WTC11 (cell line): ENCODE measurements at regions not wholly inside any gene's neighbourhood (a gene's known extent, or its start where the extent isn't known, plus 50 kb on each side); places are given as distances from the start of the nearest gene placed in this dataset.

Experiments
- ATAC-seq: fragments of 200-7000 bp; cut with Tn5 transposase; 2 replicates; pipeline ENCODE4 v1.10.0; 2021; ENCODE audit warnings: mild to moderate bottlenecking, moderate library complexity
- CTCF ChIA-PET: fragments of 300-600 bp; sonication (Branson Sonifier 250); formaldehyde crosslinking; loops from one replicate; lab custom pipeline; 2021; ENCODE audit warnings: antibody characterized with exemption; lab: Charles Lee
- POLR2A ChIA-PET: fragments of 350-600 bp; sonication (Branson Sonifier 250); formaldehyde crosslinking; loops from one replicate; lab custom pipeline; 2021; ENCODE audit warnings: antibody characterized with exemption; lab: Charles Lee
- DNase-seq: peaks from one replicate; pipeline ENCODE4 v3.0.0; 2021; ENCODE audit warnings: low spot score
- H3K27ac Mint-ChIP-seq: 2 replicates; pipeline ENCODE4 v1.8.0; 2021; ENCODE audit warnings: mixed read lengths
- H3K27me3 Mint-ChIP-seq: 2 replicates; pipeline ENCODE4 v1.8.0; 2021; ENCODE audit warnings: low read depth, mild to moderate bottlenecking, moderate library complexity, mixed read lengths
- H3K36me3 Mint-ChIP-seq: 2 replicates; pipeline ENCODE4 v1.8.0; 2021; ENCODE audit warnings: mixed read lengths
- H3K4me1 Mint-ChIP-seq: 2 replicates; pipeline ENCODE4 v1.8.0; 2022; ENCODE audit warnings: mixed read lengths
- H3K4me3 Mint-ChIP-seq: 2 replicates; pipeline ENCODE4 v1.8.0; 2021; ENCODE audit warnings: mild to moderate bottlenecking, moderate library complexity, mixed read lengths
- H3K9me3 Mint-ChIP-seq: 2 replicates; pipeline ENCODE4 v1.8.0; 2021; ENCODE audit warnings: mixed read lengths
- AR ChIP-seq: fragments of 250-450 bp; sonication (Bioruptor Pico); IDR thresholded peaks from 2 replicates; pipeline ENCODE4 v1.9.0; 2021; ENCODE audit warnings: mild to moderate bottlenecking
- E2F5 ChIP-seq: sonication (generic); formaldehyde crosslinking; IDR thresholded peaks from 2 replicates; pipeline ENCODE4 v1.8.1; 2022; ENCODE audit warnings: mild to moderate bottlenecking, moderate library complexity, missing genetic modification reagents
- ETV6 ChIP-seq: sonication (generic); formaldehyde crosslinking; IDR thresholded peaks from 2 replicates; pipeline ENCODE4 v1.8.1; 2022; ENCODE audit warnings: mild to moderate bottlenecking, missing genetic modification reagents
- FOXK1 ChIP-seq: sonication (generic); formaldehyde crosslinking; IDR thresholded peaks from 2 replicates; pipeline ENCODE4 v1.8.0; 2022; ENCODE audit warnings: mild to moderate bottlenecking, moderate library complexity, missing genetic modification reagents
- FOXP1 ChIP-seq: sonication (generic); formaldehyde crosslinking; IDR thresholded peaks from 2 replicates; pipeline ENCODE4 v1.8.0; 2022; ENCODE audit warnings: missing genetic modification reagents, mild to moderate bottlenecking, moderate library complexity, borderline replicate concordance
- GABPB1 ChIP-seq: sonication (generic); formaldehyde crosslinking; IDR thresholded peaks from 2 replicates; pipeline ENCODE4 v1.8.1; 2023; ENCODE audit warnings: mild to moderate bottlenecking, missing genetic modification reagents
- JUN ChIP-seq: sonication (generic); formaldehyde crosslinking; IDR thresholded peaks from 2 replicates; pipeline ENCODE4 v1.8.0; 2023; ENCODE audit warnings: mild to moderate bottlenecking, missing genetic modification reagents
- KAT7 ChIP-seq: sonication (generic); formaldehyde crosslinking; IDR thresholded peaks from 2 replicates; pipeline ENCODE4 v1.8.1; 2023; ENCODE audit warnings: missing genetic modification reagents, mild to moderate bottlenecking, borderline replicate concordance
- MLX ChIP-seq: sonication (generic); formaldehyde crosslinking; IDR thresholded peaks from 2 replicates; pipeline ENCODE4 v1.8.1; 2023; ENCODE audit warnings: mild to moderate bottlenecking, missing genetic modification reagents, moderate library complexity
- PRDM15 ChIP-seq: sonication (generic); formaldehyde crosslinking; IDR thresholded peaks from 2 replicates; pipeline ENCODE4 v1.8.0; 2022; ENCODE audit warnings: missing genetic modification reagents
- PRRX2 ChIP-seq: fragments of 250-450 bp; sonication (Bioruptor Pico); IDR thresholded peaks from 2 replicates; pipeline ENCODE4 v1.8.0; 2021; ENCODE audit warnings: mild to moderate bottlenecking
- SMAD3 ChIP-seq: sonication (generic); formaldehyde crosslinking; IDR thresholded peaks from 2 replicates; pipeline ENCODE4 v1.8.0; 2022; ENCODE audit warnings: missing genetic modification reagents, mild to moderate bottlenecking, borderline replicate concordance
- SMAD4 ChIP-seq: sonication (generic); formaldehyde crosslinking; IDR thresholded peaks from 2 replicates; pipeline ENCODE4 v1.8.0; 2022; ENCODE audit warnings: mild to moderate bottlenecking, missing genetic modification reagents
- SOX15 ChIP-seq: fragments of 250-450 bp; sonication (Bioruptor Pico); IDR thresholded peaks from 2 replicates; pipeline ENCODE4 v1.9.0; 2021; ENCODE audit warnings: mild to moderate bottlenecking
- STAT6 ChIP-seq: sonication (generic); formaldehyde crosslinking; conservative IDR thresholded peaks from 2 replicates; pipeline ENCODE4 v1.8.1; 2023; ENCODE audit warnings: mild to moderate bottlenecking, low read depth, missing genetic modification reagents, moderate library complexity
- ZNF121 ChIP-seq: sonication (generic); formaldehyde crosslinking; IDR thresholded peaks from 2 replicates; pipeline ENCODE4 v1.8.0; 2023; ENCODE audit warnings: missing genetic modification reagents
- ZNF281 ChIP-seq: sonication (generic); formaldehyde crosslinking; IDR thresholded peaks from 2 replicates; pipeline ENCODE4 v1.8.0; 2023; ENCODE audit warnings: mild to moderate bottlenecking, missing genetic modification reagents
- ZNF671 ChIP-seq: fragments of 250-450 bp; sonication (Bioruptor Pico); IDR thresholded peaks from 2 replicates; pipeline ENCODE4 v1.8.0; 2021; ENCODE audit warnings: mild to moderate bottlenecking

- peaks cover 4% of the 10 kb centered on the region; the same call in 1 of the 2 replicates for H3K27me3 Mint-ChIP-seq
- POLR2A ChIA-PET, result no interaction called here
- peaks cover 85% of the 10 kb centered on the region for H3K36me3 Mint-ChIP-seq
- H3K27ac Mint-ChIP-seq, result no peak overlapping the region
- H3K4me1 Mint-ChIP-seq, result no peaks in the 10 kb centered on the region
- DNase-seq (no peak), ATAC-seq (no peak)
- CTCF ChIA-PET, result no interaction called here
- H3K9me3 Mint-ChIP-seq, result peaks cover 96% of the 10 kb centered on the region
- TF ChIP-seq ETV6, result no peak
- TF ChIP-seq FOXK1 (CRISPR knock-in tag), result no peak
- no peak for TF ChIP-seq PRRX2
- TF ChIP-seq FOXP1 (CRISPR knock-in tag), result no peak
- TF ChIP-seq KAT7 (CRISPR knock-in tag), result no peak
- no peak for TF ChIP-seq GABPB1
- TF ChIP-seq SOX15, result no peak
- no peak for TF ChIP-seq PRDM15 (CRISPR knock-in tag)
- TF ChIP-seq ZNF281 (CRISPR knock-in tag), result no peak
- TF ChIP-seq STAT6, result no peak
- no peak for TF ChIP-seq SMAD4 (CRISPR knock-in tag)
- no peak for TF ChIP-seq ZNF671 (CRISPR knock-in tag)
- no peak for TF ChIP-seq JUN (CRISPR knock-in tag)
- TF ChIP-seq AR (CRISPR knock-in tag), result no peak
- TF ChIP-seq SMAD3 (CRISPR knock-in tag), result no peak
- H3K4me3 Mint-ChIP-seq, result no peak overlapping the region
Observed at GRCh38 chr20:54856202-54856601, 380.8 kb downstream of the DOK5 start.

- peaks cover 12% of the 10 kb centered on the region; the same call in 1 of the 2 replicates for H3K27me3 Mint-ChIP-seq
- DNase-seq (no peak), ATAC-seq (no peak)
- CTCF ChIA-PET, result no interaction called here
- H3K36me3 Mint-ChIP-seq, result peaks cover 84% of the 10 kb centered on the region
- POLR2A ChIA-PET, result no interaction called here
- H3K4me1 Mint-ChIP-seq, result no peaks in the 10 kb centered on the region
- TF ChIP-seq MLX (no peak), E2F5 (CRISPR knock-in tag) (no peak), AR (CRISPR knock-in tag) (no peak), SMAD3 (CRISPR knock-in tag) (no peak), ZNF121 (CRISPR knock-in tag) (no peak)
- no peak overlapping the region for H3K4me3 Mint-ChIP-seq
- H3K9me3 Mint-ChIP-seq, result peaks cover 96% of the 10 kb centered on the region
- no peak overlapping the region for H3K27ac Mint-ChIP-seq
Observed at GRCh38 chr20:54849741-54850140, 374.3 kb downstream of the DOK5 start.
